Fibroblast of lung (primary cell): ENCODE measurements at regions not wholly inside any gene's neighbourhood (a gene's known extent, or its start where the extent isn't known, plus 50 kb on each side); places are given as distances from the start of the nearest gene placed in this dataset.

Source experiments
- DNase-seq, 2 donors: peaks; one replicate each; pipeline versions ENCODE4 v3.0.0 to v3.0.0-alpha.2; 2010; ENCODE audit warnings: low read depth in 2 of 2
- H2AFZ ChIP-seq: 2 replicates; pipeline ENCODE4 v1.5.1; 2012; ENCODE audit warnings: low read length, control low read depth, inconsistent platforms
- H3K27ac ChIP-seq: 2 replicates; pipeline ENCODE4 v1.5.1; 2011; ENCODE audit warnings: low read length, control low read depth; ENCODE audit not compliant: insufficient read depth
- H3K27me3 ChIP-seq: 2 replicates; pipeline ENCODE4 v1.5.1; 2011; ENCODE audit warnings: mild to moderate bottlenecking, low read length; ENCODE audit not compliant: control insufficient read depth, insufficient read depth
- H3K36me3 ChIP-seq: 2 replicates; pipeline ENCODE4 v1.5.1; 2011; ENCODE audit warnings: low read length; ENCODE audit not compliant: control insufficient read depth, insufficient read depth
- H3K4me1 ChIP-seq: 2 replicates; pipeline ENCODE4 v1.5.1; 2011; ENCODE audit warnings: low read length; ENCODE audit not compliant: control insufficient read depth, insufficient read depth; ENCODE audit errors: extremely low read depth
- H3K4me2 ChIP-seq: 2 replicates; pipeline ENCODE4 v1.5.1; 2011; ENCODE audit warnings: low read length, control low read depth; ENCODE audit not compliant: insufficient read depth; ENCODE audit errors: extremely low read depth
- H3K4me3 ChIP-seq, 4 experiments: fragments of 200-600 bp in 1 of 4; sonication (generic) in 1 of 4; replicated peaks in 1 of 4; 2 replicates each; pipeline ENCODE4 v1.5.1; 2011 to 2016; ENCODE audit warnings: low read length in 4 of 4, low read depth in 3 of 4, mild to moderate bottlenecking in 3 of 4, control low read depth in 2 of 4, inconsistent platforms in 1 of 4, mixed read lengths in 1 of 4; ENCODE audit not compliant: insufficient read depth in 1 of 4; ENCODE audit errors: control extremely low read depth in 1 of 4
- H3K79me2 ChIP-seq: 2 replicates; pipeline ENCODE4 v1.5.1; 2012; ENCODE audit warnings: mild to moderate bottlenecking, low read length, inconsistent platforms; ENCODE audit not compliant: control insufficient read depth, insufficient read depth
- H3K9ac ChIP-seq: 2 replicates; pipeline ENCODE4 v1.5.1; 2011; ENCODE audit warnings: mild to moderate bottlenecking, low read length, control low read depth; ENCODE audit not compliant: insufficient read depth
- H3K9me3 ChIP-seq: 2 replicates; pipeline ENCODE4 v1.5.1; 2012; ENCODE audit warnings: low read depth, low read length; ENCODE audit not compliant: control insufficient read depth, insufficient read depth
- H4K20me1 ChIP-seq: 2 replicates; pipeline ENCODE4 v1.5.1; 2011; ENCODE audit warnings: low read length; ENCODE audit not compliant: control insufficient read depth, insufficient read depth; ENCODE audit errors: extremely low read depth
- EZH2 ChIP-seq: IDR thresholded peaks from 2 replicates; pipeline ENCODE4 v1.5.1; 2012; ENCODE audit warnings: low read length, control low read depth, mild to moderate bottlenecking; ENCODE audit errors: missing control alignments
- TF ChIP-seq, protein P1 (sequence below), 2 donors: IDR thresholded peaks in 1 of 2; conservative IDR thresholded peaks in 1 of 2; 1 replicate in 1 of 2; 2 replicates in 1 of 2; pipeline ENCODE4 v1.5.1; 2011 to 2012; ENCODE audit warnings: low read length in 2 of 2, control low read depth in 1 of 2, inconsistent platforms in 1 of 2, low read depth in 1 of 2, mild to moderate bottlenecking in 1 of 2

- H3K27ac ChIP-seq = no peak overlapping the region
- no peak for DNase-seq
- H3K27me3 ChIP-seq = no peaks in the 10 kb centered on the region
- no peaks in the 10 kb centered on the region for H3K36me3 ChIP-seq
- H3K79me2 ChIP-seq = no peaks in the 10 kb centered on the region
- no peak overlapping the region for H3K4me2 ChIP-seq
- TF ChIP-seq EZH2 = no peak
- TF ChIP-seq, protein P1, sequence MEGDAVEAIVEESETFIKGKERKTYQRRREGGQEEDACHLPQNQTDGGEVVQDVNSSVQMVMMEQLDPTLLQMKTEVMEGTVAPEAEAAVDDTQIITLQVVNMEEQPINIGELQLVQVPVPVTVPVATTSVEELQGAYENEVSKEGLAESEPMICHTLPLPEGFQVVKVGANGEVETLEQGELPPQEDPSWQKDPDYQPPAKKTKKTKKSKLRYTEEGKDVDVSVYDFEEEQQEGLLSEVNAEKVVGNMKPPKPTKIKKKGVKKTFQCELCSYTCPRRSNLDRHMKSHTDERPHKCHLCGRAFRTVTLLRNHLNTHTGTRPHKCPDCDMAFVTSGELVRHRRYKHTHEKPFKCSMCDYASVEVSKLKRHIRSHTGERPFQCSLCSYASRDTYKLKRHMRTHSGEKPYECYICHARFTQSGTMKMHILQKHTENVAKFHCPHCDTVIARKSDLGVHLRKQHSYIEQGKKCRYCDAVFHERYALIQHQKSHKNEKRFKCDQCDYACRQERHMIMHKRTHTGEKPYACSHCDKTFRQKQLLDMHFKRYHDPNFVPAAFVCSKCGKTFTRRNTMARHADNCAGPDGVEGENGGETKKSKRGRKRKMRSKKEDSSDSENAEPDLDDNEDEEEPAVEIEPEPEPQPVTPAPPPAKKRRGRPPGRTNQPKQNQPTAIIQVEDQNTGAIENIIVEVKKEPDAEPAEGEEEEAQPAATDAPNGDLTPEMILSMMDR (conservative IDR thresholded peaks at IDR 0.05 in 1 of 2, IDR thresholded peaks at IDR 0.05 in 1 of 2; ENCODE audit: low read depth in 1 of 2, low read length in 2 of 2) = no peak
- no peak overlapping the region for H2AFZ ChIP-seq
- no peaks in the 10 kb centered on the region for H4K20me1 ChIP-seq
- H3K4me3 ChIP-seq = no peak overlapping the region
- no peak overlapping the region for H3K9ac ChIP-seq
- H3K9me3 ChIP-seq = no peaks in the 10 kb centered on the region
- no peaks in the 10 kb centered on the region for H3K4me1 ChIP-seq
These were observed 274.7 kb downstream of the USP25 start for GRCh38 chr21:16004523-16004922.

- no peak overlapping the region for H3K27ac ChIP-seq
- no peaks in the 10 kb centered on the region for H3K27me3 ChIP-seq
- no peaks in the 10 kb centered on the region for H3K4me1 ChIP-seq
- DNase-seq = no peak
- TF ChIP-seq, protein P1 (conservative IDR thresholded peaks at IDR 0.05 in 1 of 2, IDR thresholded peaks at IDR 0.05 in 1 of 2; ENCODE audit: low read depth in 1 of 2, low read length in 2 of 2) = no peak
- no peak for TF ChIP-seq EZH2
- no peaks in the 10 kb centered on the region for H3K36me3 ChIP-seq
- no peaks in the 10 kb centered on the region for H3K9me3 ChIP-seq
- no peak overlapping the region for H3K4me2 ChIP-seq
- no peaks in the 10 kb centered on the region for H3K79me2 ChIP-seq
- H2AFZ ChIP-seq = no peak overlapping the region
- H4K20me1 ChIP-seq = no peaks in the 10 kb centered on the region
- H3K4me3 ChIP-seq = no peak overlapping the region
- no peak overlapping the region for H3K9ac ChIP-seq
These were observed 276.2 kb downstream of the USP25 start for GRCh38 chr21:16005996-16006395.

DNA sequence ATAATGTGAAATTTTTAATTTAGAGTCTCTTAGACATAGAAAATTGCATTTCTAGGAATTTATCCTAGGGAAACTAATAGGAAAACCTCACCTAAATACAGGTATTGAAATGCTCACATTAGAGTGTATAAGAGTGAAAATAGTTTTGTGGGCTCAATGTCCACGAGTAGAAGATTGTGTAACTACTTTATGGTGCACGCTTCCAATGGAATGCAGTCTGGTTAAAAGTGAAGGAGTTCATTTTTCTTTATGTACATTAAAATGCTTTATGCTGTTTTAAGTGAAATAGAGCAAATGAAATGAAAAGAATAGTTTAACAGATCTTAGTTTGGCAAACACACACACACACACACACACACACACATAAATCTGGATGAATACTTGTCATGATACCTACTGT, 278.2 kb downstream of the USP25 start:
- H3K27ac ChIP-seq = no peak overlapping the region
- no peaks in the 10 kb centered on the region for H3K27me3 ChIP-seq
- TF ChIP-seq, protein P1 (conservative IDR thresholded peaks at IDR 0.05 in 1 of 2, IDR thresholded peaks at IDR 0.05 in 1 of 2; ENCODE audit: low read depth in 1 of 2, low read length in 2 of 2) = no peak
- no peak for TF ChIP-seq EZH2
- H3K9me3 ChIP-seq = no peaks in the 10 kb centered on the region
- no peak overlapping the region for H3K9ac ChIP-seq
- no peaks in the 10 kb centered on the region for H3K4me1 ChIP-seq
- DNase-seq = peak; percentile 6 to 13
- H4K20me1 ChIP-seq = no peaks in the 10 kb centered on the region
- H3K36me3 ChIP-seq = no peaks in the 10 kb centered on the region
- H3K4me2 ChIP-seq = no peak overlapping the region
- no peak overlapping the region for H2AFZ ChIP-seq
- H3K79me2 ChIP-seq = no peaks in the 10 kb centered on the region
- no peak overlapping the region for H3K4me3 ChIP-seq
